PC-9 (cell line): ENCODE measurements at regions not wholly inside any gene's neighbourhood (a gene's known extent, or its start where the extent isn't known, plus 50 kb on each side); places are given as distances from the start of the nearest gene placed in this dataset.

Experiments used
- EZH2 ChIP-seq: fragments of 200-600 bp; sonication (generic); IDR thresholded peaks from 2 replicates; pipeline ENCODE4 v1.8.0; 2017; ENCODE audit warnings: antibody characterized with exemption, low read depth
- TF ChIP-seq, protein P1 (sequence below): fragments of 200-600 bp; sonication (generic); conservative IDR thresholded peaks from 2 replicates; pipeline ENCODE4 v1.6.1; 2017; ENCODE audit warnings: mixed run types, antibody characterized with exemption, mild to moderate bottlenecking, moderate library complexity

DNA sequence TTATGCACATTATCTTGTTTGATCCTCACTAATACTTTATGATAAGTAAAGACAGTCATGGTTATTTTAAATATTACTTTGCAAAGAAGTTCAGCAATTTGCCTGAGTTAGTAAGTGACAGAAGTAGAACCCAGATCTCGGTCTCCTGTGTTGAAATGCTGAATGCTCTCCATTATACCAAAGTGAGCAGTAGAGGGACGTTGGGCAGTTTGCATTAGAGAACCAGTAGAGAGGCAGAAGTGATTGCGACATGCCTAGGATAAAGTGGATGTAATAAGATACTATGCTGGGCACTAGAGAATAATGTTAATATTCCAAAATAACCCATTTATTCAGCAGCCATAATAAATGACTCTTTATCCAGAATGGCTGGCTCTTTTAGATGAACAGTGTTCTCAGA, 201.0 kb downstream of the PMAIP1 start:
- TF ChIP-seq, protein P1, sequence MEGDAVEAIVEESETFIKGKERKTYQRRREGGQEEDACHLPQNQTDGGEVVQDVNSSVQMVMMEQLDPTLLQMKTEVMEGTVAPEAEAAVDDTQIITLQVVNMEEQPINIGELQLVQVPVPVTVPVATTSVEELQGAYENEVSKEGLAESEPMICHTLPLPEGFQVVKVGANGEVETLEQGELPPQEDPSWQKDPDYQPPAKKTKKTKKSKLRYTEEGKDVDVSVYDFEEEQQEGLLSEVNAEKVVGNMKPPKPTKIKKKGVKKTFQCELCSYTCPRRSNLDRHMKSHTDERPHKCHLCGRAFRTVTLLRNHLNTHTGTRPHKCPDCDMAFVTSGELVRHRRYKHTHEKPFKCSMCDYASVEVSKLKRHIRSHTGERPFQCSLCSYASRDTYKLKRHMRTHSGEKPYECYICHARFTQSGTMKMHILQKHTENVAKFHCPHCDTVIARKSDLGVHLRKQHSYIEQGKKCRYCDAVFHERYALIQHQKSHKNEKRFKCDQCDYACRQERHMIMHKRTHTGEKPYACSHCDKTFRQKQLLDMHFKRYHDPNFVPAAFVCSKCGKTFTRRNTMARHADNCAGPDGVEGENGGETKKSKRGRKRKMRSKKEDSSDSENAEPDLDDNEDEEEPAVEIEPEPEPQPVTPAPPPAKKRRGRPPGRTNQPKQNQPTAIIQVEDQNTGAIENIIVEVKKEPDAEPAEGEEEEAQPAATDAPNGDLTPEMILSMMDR, result no peak
- no peak for TF ChIP-seq EZH2
